A549 (cell line): ENCODE measurements at regions not wholly inside any gene's neighbourhood (a gene's known extent, or its start where the extent isn't known, plus 50 kb on each side); places are given as distances from the start of the nearest gene placed in this dataset.

Experiments
- ATAC-seq, 2 experiments: fragments of 200-7000 bp in 1 of 2; fragments of >200 bp in 1 of 2; cut with Nextera tagmentation in 1 of 2; cut with Tn5 transposase in 1 of 2; 3 replicates each; pipeline versions ENCODE4 v1.8.0 to v1.9.1; 2018 to 2020; ENCODE audit warnings: mild to moderate bottlenecking in 1 of 2, moderate library complexity in 1 of 2
- CTCF ChIA-PET: fragments of 300-600 bp; sonication (Branson Sonifier 250); formaldehyde crosslinking; extraction: SDS; loops from one replicate; lab custom pipeline; 2021; ENCODE audit warnings: antibody characterized with exemption, inconsistent platforms; lab: Yijun Ruan, JAX
- POLR2A ChIA-PET: fragments of 350-600 bp; formaldehyde crosslinking; extraction: SDS; loops from one replicate; lab custom pipeline; 2021; ENCODE audit warnings: antibody characterized with exemption, inconsistent platforms; lab: Yijun Ruan, JAX
- DNase-seq, 2 experiments: peaks; one replicate each; pipeline versions ENCODE4 v3.0.0 to v3.0.0-alpha.2; 2011 to 2016; ENCODE audit warnings: low read depth in 1 of 2, low spot score in 1 of 2
- FAIRE-seq: peaks from 2 replicates; lab custom pipeline; 2011; peaks lifted over from hg19 to GRCh38; lab: Jason Lieb, UNC
- H3K27ac ChIP-seq, 2 experiments: fragments of >200 bp; sonication (Bioruptor Twin); formaldehyde crosslinking; 3 replicates each; pipeline ENCODE4 v1.5.1; 2016 to 2017
- H3K4me1 ChIP-seq: fragments of >200 bp; sonication (Bioruptor Twin); formaldehyde crosslinking; 3 replicates; pipeline ENCODE4 v1.6.1; 2016
- H3K4me2 ChIP-seq: fragments of >200 bp; sonication (Bioruptor Twin); formaldehyde crosslinking; 3 replicates; pipeline ENCODE4 v1.6.1; 2016
- H3K4me3 ChIP-seq: fragments of >200 bp; sonication (Bioruptor Twin); formaldehyde crosslinking; 3 replicates; pipeline ENCODE4 v1.5.1; 2016
- H3K9me3 ChIP-seq: fragments of >200 bp; sonication (Bioruptor Twin); formaldehyde crosslinking; 3 replicates; pipeline ENCODE4 v1.6.1; 2016
- BCL3 ChIP-seq: fragments of >200 bp; sonication (Bioruptor Twin); formaldehyde crosslinking; IDR thresholded peaks from 3 replicates; pipeline ENCODE4 v1.6.1; 2016
- CBX2 ChIP-seq: fragments of 200-600 bp; sonication (generic); IDR thresholded peaks from 2 replicates; pipeline ENCODE4 v1.6.1; 2016; ENCODE audit warnings: low read depth, mild to moderate bottlenecking, borderline replicate concordance
- CBX8 ChIP-seq: fragments of 200-600 bp; sonication (generic); IDR thresholded peaks from 2 replicates; pipeline ENCODE4 v1.6.1; 2016
- CEBPB ChIP-seq, 2 experiments: fragments of >200 bp in 1 of 2; sonication (Bioruptor Twin) in 1 of 2; formaldehyde crosslinking in 1 of 2; IDR thresholded peaks; 2 replicates each; pipeline ENCODE4 v1.6.1; 2012 to 2016
- CHD2 ChIP-seq: fragments of 150-350 bp; IDR thresholded peaks from 2 replicates; pipeline ENCODE4 v1.6.1; 2014; ENCODE audit warnings: low read length; ENCODE audit not compliant: partially characterized antibody
- E2F6 ChIP-seq: IDR thresholded peaks from 2 replicates; pipeline ENCODE4 v1.6.1; 2012; ENCODE audit warnings: low read depth, borderline replicate concordance
- EHF ChIP-seq: fragments of 250-450 bp; sonication (Bioruptor Pico); IDR thresholded peaks from 2 replicates; pipeline ENCODE4 v1.5.0; 2020; ENCODE audit warnings: mild to moderate bottlenecking
- ELK1 ChIP-seq: fragments of 150-350 bp; IDR thresholded peaks from 2 replicates; pipeline ENCODE4 v1.6.1; 2014; ENCODE audit warnings: low read depth, mild to moderate bottlenecking, low read length
- FOSB ChIP-seq: fragments of 250-450 bp; sonication (Bioruptor Pico); IDR thresholded peaks from 2 replicates; pipeline ENCODE4 v1.5.0; 2020; ENCODE audit warnings: mild to moderate bottlenecking, moderate library complexity
- FOXS1 ChIP-seq: fragments of 250-450 bp; sonication (Bioruptor Pico); IDR thresholded peaks from 2 replicates; pipeline ENCODE4 v1.5.0; 2020; ENCODE audit warnings: mild to moderate bottlenecking, moderate library complexity
- HDAC2 ChIP-seq: fragments of 200-600 bp; sonication (generic); IDR thresholded peaks from 2 replicates; pipeline ENCODE4 v1.6.1; 2016
- HES2 ChIP-seq: fragments of >200 bp; sonication (Bioruptor Twin); formaldehyde crosslinking; IDR thresholded peaks from 2 replicates; pipeline ENCODE4 v1.6.1; 2016
- HEYL ChIP-seq: fragments of 250-450 bp; sonication (Bioruptor Pico); IDR thresholded peaks from 2 replicates; pipeline ENCODE4 v1.8.0; 2021; ENCODE audit warnings: mild to moderate bottlenecking, moderate library complexity
- HMGXB4 ChIP-seq: fragments of 250-450 bp; sonication (Bioruptor Pico); IDR thresholded peaks from 2 replicates; pipeline ENCODE4 v1.5.0; 2021; ENCODE audit warnings: mild to moderate bottlenecking, moderate library complexity, borderline replicate concordance
- HOXA7 ChIP-seq: fragments of 250-450 bp; sonication (Bioruptor Pico); IDR thresholded peaks from 2 replicates; pipeline ENCODE4 v1.5.0; 2020; ENCODE audit warnings: mild to moderate bottlenecking, moderate library complexity
- HOXB5 ChIP-seq: fragments of 250-450 bp; sonication (Bioruptor Pico); IDR thresholded peaks from 2 replicates; pipeline ENCODE4 v1.5.0; 2020; ENCODE audit warnings: mild to moderate bottlenecking, moderate library complexity
- JUNB ChIP-seq: fragments of >200 bp; sonication (Bioruptor Twin); formaldehyde crosslinking; IDR thresholded peaks from 2 replicates; pipeline ENCODE4 v1.6.1; 2016
- KDM1A ChIP-seq: fragments of 200-600 bp; sonication (generic); IDR thresholded peaks from 2 replicates; pipeline ENCODE4 v1.6.1; 2016; ENCODE audit warnings: low read depth, mild to moderate bottlenecking
- KDM5A ChIP-seq: fragments of 200-600 bp; sonication (generic); IDR thresholded peaks from 2 replicates; pipeline ENCODE4 v1.6.1; 2016; ENCODE audit warnings: antibody characterized with exemption, mild to moderate bottlenecking
- MYC ChIP-seq: IDR thresholded peaks from 2 replicates; pipeline ENCODE4 v1.6.1; 2012; ENCODE audit warnings: mild to moderate bottlenecking, inconsistent platforms, low read length, improper control_type of control experiment, borderline replicate concordance
- NFE2L2 ChIP-seq: fragments of 150-350 bp; conservative IDR thresholded peaks from 2 replicates; pipeline ENCODE4 v1.6.1; 2014; ENCODE audit warnings: low read length
- PHF8 ChIP-seq: fragments of 200-600 bp; sonication (generic); IDR thresholded peaks from 2 replicates; pipeline ENCODE4 v1.6.1; 2016; ENCODE audit warnings: low read depth, mild to moderate bottlenecking, antibody characterized with exemption, moderate library complexity, borderline replicate concordance
- POLR2A ChIP-seq: IDR thresholded peaks from 2 replicates; pipeline ENCODE4 v1.6.1; 2012; ENCODE audit warnings: mild to moderate bottlenecking, low read length
- RAD21 ChIP-seq, 2 experiments: fragments of >200 bp in 1 of 2; sonication (Bioruptor Twin) in 1 of 2; formaldehyde crosslinking in 1 of 2; IDR thresholded peaks in 1 of 2; conservative IDR thresholded peaks in 1 of 2; 2 replicates in 1 of 2; 3 replicates in 1 of 2; pipeline ENCODE4 v1.6.1; 2012 to 2018; ENCODE audit warnings: inconsistent platforms in 1 of 2
- RARB ChIP-seq: fragments of 250-450 bp; sonication (Bioruptor Pico); IDR thresholded peaks from 2 replicates; pipeline ENCODE4 v1.8.0; 2021; ENCODE audit warnings: mild to moderate bottlenecking, moderate library complexity
- RCOR1 ChIP-seq: fragments of 150-350 bp; IDR thresholded peaks from 2 replicates; pipeline ENCODE4 v1.6.1; 2014; ENCODE audit warnings: antibody characterized with exemption, low read length, low read depth
- RNF2 ChIP-seq: fragments of 200-600 bp; sonication (generic); IDR thresholded peaks from 2 replicates; pipeline ENCODE4 v1.6.1; 2016; ENCODE audit warnings: low read depth, mild to moderate bottlenecking, antibody characterized with exemption, moderate library complexity, borderline replicate concordance
- SREBF2 ChIP-seq: fragments of 450-650 bp; IDR thresholded peaks from 2 replicates; pipeline ENCODE4 v1.6.1; 2014; ENCODE audit warnings: mild to moderate bottlenecking, moderate library complexity
- USF2 ChIP-seq: fragments of 450-650 bp; IDR thresholded peaks from 2 replicates; pipeline ENCODE4 v1.6.1; 2014; ENCODE audit warnings: antibody characterized with exemption
- WGBS: methylation state at CpG from one replicate; pipeline ENCODE4 v1.1.6; 2017; ENCODE audit errors: missing lambda C conversion rate; 5-methylcytosine and 5-hydroxymethylcytosine counted together

GRCh38 chr14:38108681-38109080 lies 99.0 kb upstream of the SSTR1 start:
- no peaks in the 10 kb centered on the region for H3K4me1 ChIP-seq
- no peak for FAIRE-seq
- ATAC-seq: no peak
- ChIA-PET CTCF (no interaction called here), POLR2A (no interaction called here)
- TF ChIP-seq RNF2: no peak
- no peak for TF ChIP-seq USF2
- no peak for TF ChIP-seq RCOR1
- TF ChIP-seq FOXS1: no peak
- TF ChIP-seq HOXB5: no peak
- no peak for TF ChIP-seq RARB (CRISPR knock-in tag)
- TF ChIP-seq HEYL (CRISPR knock-in tag): no peak
- TF ChIP-seq CBX8: no peak
- TF ChIP-seq E2F6: no peak
- TF ChIP-seq SREBF2: no peak
- DNase-seq: no peak
- 4% methylated on average over 2 of the region's 2 CpGs for WGBS
- H3K4me3 ChIP-seq: no peak overlapping the region
- no peak overlapping the region for H3K27ac ChIP-seq
- no peak overlapping the region for H3K4me2 ChIP-seq
- H3K9me3 ChIP-seq: no peaks in the 10 kb centered on the region

- no peaks in the 10 kb centered on the region for H3K4me1 ChIP-seq
- FAIRE-seq: no peak
- CTCF ChIA-PET: no interaction called here
Measured at GRCh38 chr14:38110258-38110657, 97.4 kb upstream of the SSTR1 start.

GRCh38 chr14:38111046-38111445 lies 96.7 kb upstream of the SSTR1 start:
- ChIA-PET POLR2A (no interaction called here), CTCF (no interaction called here)

More at GRCh38 chr14:38110258-38110657, 97.4 kb upstream of the SSTR1 start:
- Histone ChIP-seq H3K4me3 (no peak overlapping the region), H3K27ac (no peak overlapping the region), H3K9me3 (no peaks in the 10 kb centered on the region), H3K4me2 (no peak overlapping the region)
- POLR2A ChIA-PET: no interaction called here
- ATAC-seq: no peak
- WGBS: 9% methylated on average over 1 of the region's 1 CpG
- TF ChIP-seq HOXA7 (no peak), KDM5A (no peak), RCOR1 (no peak), FOSB (no peak), HDAC2 (no peak), CBX2 (no peak), POLR2A (no peak), MYC (no peak), HEYL (CRISPR knock-in tag) (no peak)
- DNase-seq: no peak

GRCh38 chr14:38113546-38113945 lies 94.2 kb upstream of the SSTR1 start:
- TF ChIP-seq KDM1A (no peak), HES2 (no peak), BCL3 (no peak), RCOR1 (no peak), FOXS1 (no peak), RAD21 (conservative IDR thresholded peaks at IDR 0.05 in 1 of 2, IDR thresholded peaks at IDR 0.05 in 1 of 2) (no peak), CHD2 (no peak), HMGXB4 (CRISPR knock-in tag) (no peak), JUNB (no peak), EHF (CRISPR knock-in tag) (no peak), SREBF2 (no peak), CBX2 (no peak), CEBPB (IDR thresholded peaks at IDR 0.05) (no peak), FOSB (no peak), NFE2L2 (no peak), ELK1 (no peak)
- ATAC-seq (no peak), DNase-seq (no peak), FAIRE-seq (no peak)
- ChIA-PET POLR2A (no interaction called here), CTCF (interaction anchor here (1.8 kb wide), 1 partner anchor 12 kb away, joined by 5 read pairs; no protein-coding TSS in a partner anchor)
- Histone ChIP-seq H3K4me1 (no peaks in the 10 kb centered on the region), H3K27ac (no peak overlapping the region), H3K9me3 (no peaks in the 10 kb centered on the region), H3K4me2 (no peak overlapping the region), H3K4me3 (no peak overlapping the region)

More at GRCh38 chr14:38111046-38111445, 96.7 kb upstream of the SSTR1 start:
- Histone ChIP-seq H3K4me1 (no peaks in the 10 kb centered on the region), H3K4me2 (no peak overlapping the region), H3K9me3 (no peaks in the 10 kb centered on the region)
- 51% methylated on average over 2 of the region's 2 CpGs for WGBS
- FAIRE-seq: no peak
- TF ChIP-seq PHF8: no peak
- TF ChIP-seq, all 56 proteins: peak for 0
- Histone ChIP-seq H3K27ac (no peak overlapping the region), H3K4me3 (no peak overlapping the region)
- no peak for ATAC-seq
- DNase-seq: no peak
